IPS-15b (cell line): ENCODE measurements at regions not wholly inside any gene's neighbourhood (a gene's known extent, or its start where the extent isn't known, plus 50 kb on each side); places are given as distances from the start of the nearest gene placed in this dataset.
"Not testable (repeated sequence)": the region's sequence is repeated elsewhere in the genome, so short reads cannot be mapped to it uniquely, and the experiment has no call there.

Experiments
- H3K27me3 ChIP-seq: one replicate; pipeline ENCODE4 v1.6.1; 2013; ENCODE audit warnings: low read length; ENCODE audit not compliant: control insufficient read depth, insufficient read depth
- H3K36me3 ChIP-seq: one replicate; pipeline ENCODE4 v1.6.1; 2013; ENCODE audit warnings: low read length; ENCODE audit not compliant: control insufficient read depth, insufficient read depth
- H3K4me1 ChIP-seq: one replicate; pipeline ENCODE4 v1.6.1; 2013; ENCODE audit warnings: mild to moderate bottlenecking, low read length; ENCODE audit not compliant: control insufficient read depth, insufficient read depth
- H3K4me3 ChIP-seq: one replicate; pipeline ENCODE4 v1.5.1; 2013; ENCODE audit warnings: low read depth, low read length
- H3K9ac ChIP-seq: one replicate; pipeline ENCODE4 v1.6.1; 2013; ENCODE audit warnings: low read depth, mild to moderate bottlenecking, low read length
- H3K9me3 ChIP-seq: one replicate; pipeline ENCODE4 v1.6.1; 2013; ENCODE audit warnings: mild to moderate bottlenecking, low read length; ENCODE audit not compliant: control insufficient read depth, insufficient read depth

DNA sequence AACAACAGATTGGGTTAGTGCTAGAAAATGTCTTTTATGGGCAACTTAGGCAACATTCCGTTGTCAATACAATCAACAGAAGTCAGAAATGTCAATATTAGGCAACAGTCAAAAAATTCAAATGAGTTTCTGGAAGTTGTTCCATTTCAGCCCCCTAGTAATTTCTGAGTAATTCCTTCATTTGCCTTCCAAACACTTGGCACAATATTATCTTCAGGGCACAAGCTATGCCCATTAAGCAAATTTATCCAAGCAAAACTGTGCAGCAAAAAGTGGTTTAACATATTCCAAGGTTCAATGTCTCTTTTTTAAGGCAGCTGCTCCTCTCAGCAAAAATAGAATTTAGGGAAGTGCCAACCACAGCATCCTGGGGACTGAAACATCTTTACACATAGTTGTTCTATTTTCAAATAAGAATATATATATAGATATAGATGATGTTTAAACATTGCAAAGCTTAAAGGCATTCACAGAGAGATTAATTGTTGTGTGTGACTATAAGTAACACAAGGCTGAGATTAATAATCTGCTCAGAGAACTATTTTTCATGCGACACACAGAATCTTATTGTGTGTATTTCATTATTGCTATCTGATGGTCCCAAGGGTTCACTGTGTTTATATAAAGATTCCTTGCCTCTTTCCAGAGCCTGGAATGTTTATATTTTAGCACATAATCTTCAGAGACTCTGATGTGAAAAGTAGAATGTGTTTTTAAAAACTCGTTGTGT lies 75.2 kb upstream of the ADTRP start:
- H3K9me3 ChIP-seq, result no peaks in the 10 kb centered on the region
- no peaks in the 10 kb centered on the region for H3K27me3 ChIP-seq
- no peak overlapping the region for H3K4me3 ChIP-seq
- H3K36me3 ChIP-seq, result no peaks in the 10 kb centered on the region
- H3K4me1 ChIP-seq, result no peaks in the 10 kb centered on the region
- no peak overlapping the region for H3K9ac ChIP-seq

DNA sequence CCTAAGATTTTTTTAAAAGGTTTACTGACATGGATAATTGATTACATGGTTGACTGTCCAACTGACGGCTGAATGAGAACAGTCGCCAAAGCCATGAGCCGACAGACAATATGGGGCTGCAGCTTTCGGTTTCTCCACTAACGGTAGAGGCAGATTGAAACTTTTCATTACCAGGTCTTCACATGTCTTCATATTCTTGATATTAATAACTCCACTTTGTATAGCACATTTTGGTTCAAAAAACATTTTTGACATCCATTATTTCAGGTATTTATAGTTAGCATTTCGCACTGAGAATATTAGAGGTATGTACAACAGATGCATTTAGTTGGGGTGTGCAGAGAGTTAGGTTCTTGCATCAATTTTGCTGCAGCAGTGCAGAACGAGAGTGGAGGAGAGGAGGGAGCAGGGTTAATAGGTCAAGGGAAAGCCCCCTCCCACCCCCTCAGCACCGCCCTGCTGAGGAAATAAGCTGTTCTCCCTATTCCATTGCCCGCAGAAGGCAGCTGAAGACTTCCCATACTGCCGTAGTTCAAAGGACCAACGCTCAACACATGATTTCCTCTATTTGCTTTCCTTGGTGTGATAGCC lies 73.6 kb upstream of the ADTRP start:
- no peak overlapping the region for H3K4me3 ChIP-seq

DNA sequence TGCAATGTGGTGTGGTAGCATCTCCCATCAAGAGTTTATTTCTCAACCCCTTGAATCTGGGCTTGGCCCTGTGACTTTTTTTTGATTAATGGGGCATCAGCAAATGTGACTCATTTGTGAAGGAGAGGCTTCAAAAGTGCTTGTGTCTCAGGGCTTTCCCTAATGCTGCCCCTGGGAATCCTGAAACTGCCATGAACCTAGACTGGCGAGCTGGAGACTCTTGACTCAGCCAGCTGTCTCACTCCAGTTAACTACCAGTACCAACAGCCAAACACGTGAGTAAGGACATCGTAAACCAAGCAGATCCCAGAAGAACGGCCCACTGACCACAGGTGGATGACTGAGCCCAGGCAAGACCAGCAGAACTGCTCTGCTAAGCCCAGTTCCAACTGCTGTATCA lies 72.8 kb upstream of the ADTRP start:
- Histone ChIP-seq H3K4me3 (no peak overlapping the region), H3K27me3 (no peaks in the 10 kb centered on the region), H3K9ac (no peak overlapping the region), H3K36me3 (no peaks in the 10 kb centered on the region), H3K4me1 (no peaks in the 10 kb centered on the region), H3K9me3 (no peaks in the 10 kb centered on the region)

More for the DNA sequence above, 73.6 kb upstream of the ADTRP start:
- Histone ChIP-seq H3K36me3 (no peaks in the 10 kb centered on the region), H3K9ac (no peak overlapping the region), H3K4me1 (no peaks in the 10 kb centered on the region), H3K27me3 (no peaks in the 10 kb centered on the region), H3K9me3 (no peaks in the 10 kb centered on the region)

DNA sequence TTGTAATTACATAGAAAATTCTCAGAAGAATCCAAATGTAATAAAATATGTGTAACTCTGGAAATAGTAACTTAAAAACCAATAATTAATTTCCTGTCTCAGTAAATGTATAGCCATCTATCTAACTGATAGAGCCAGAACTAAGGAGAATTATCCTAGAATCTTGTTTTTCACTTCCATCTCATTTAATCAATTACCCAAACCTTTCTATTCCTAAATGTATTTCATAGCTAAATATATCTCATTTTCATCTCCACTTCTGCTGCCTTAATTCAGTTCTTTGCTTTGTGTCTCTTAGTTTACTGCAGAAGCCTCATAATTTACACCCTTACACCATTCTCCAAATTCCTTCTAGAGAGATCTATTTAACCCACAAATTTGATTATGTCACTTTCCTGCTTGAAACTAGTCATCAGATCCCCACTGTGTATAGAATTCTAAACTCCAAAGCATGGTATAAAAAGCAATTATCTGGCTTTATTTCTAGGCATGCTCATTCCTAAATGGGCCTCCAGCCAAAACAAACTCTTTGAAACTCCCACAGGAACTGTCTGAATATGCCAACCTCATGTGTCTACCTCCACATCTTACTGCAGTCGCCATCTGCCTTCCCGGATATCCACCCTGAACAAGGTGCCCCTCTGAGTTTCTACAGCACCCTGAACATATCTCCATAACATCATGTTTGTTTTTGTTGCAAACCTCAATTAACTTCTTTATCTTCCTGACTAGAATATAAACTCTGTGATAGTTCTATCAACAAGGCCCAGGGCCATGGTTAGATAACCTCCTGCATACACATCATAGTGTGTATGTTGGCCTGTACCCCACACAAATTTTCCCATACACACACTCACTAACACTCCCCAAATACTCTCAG lies 70.5 kb upstream of the ADTRP start:
- Histone ChIP-seq H3K4me3 (no peak overlapping the region), H3K9me3 (no peaks in the 10 kb centered on the region), H3K4me1 (no peaks in the 10 kb centered on the region), H3K27me3 (no peaks in the 10 kb centered on the region), H3K36me3 (no peaks in the 10 kb centered on the region), H3K9ac (no peak overlapping the region)

DNA sequence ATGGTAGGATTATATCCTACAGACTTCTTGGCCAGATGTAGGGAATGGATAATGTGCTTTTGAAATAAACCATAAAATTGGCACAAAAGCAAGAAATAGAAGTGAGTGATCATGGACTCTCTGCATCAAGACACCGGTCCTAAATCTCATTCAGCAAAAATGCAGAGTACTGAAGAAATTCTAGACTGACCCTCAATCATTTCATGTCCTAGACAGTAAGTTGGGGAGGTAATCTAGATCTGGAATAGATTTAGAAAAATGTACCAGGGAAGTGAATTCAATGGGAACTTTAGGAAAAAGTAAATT lies 69.7 kb upstream of the ADTRP start:
- H3K27me3 ChIP-seq, result no peaks in the 10 kb centered on the region
- H3K9me3 ChIP-seq, result no peaks in the 10 kb centered on the region
- no peak overlapping the region for H3K9ac ChIP-seq
- no peak overlapping the region for H3K4me3 ChIP-seq
- no peaks in the 10 kb centered on the region for H3K36me3 ChIP-seq
- no peaks in the 10 kb centered on the region for H3K4me1 ChIP-seq

DNA sequence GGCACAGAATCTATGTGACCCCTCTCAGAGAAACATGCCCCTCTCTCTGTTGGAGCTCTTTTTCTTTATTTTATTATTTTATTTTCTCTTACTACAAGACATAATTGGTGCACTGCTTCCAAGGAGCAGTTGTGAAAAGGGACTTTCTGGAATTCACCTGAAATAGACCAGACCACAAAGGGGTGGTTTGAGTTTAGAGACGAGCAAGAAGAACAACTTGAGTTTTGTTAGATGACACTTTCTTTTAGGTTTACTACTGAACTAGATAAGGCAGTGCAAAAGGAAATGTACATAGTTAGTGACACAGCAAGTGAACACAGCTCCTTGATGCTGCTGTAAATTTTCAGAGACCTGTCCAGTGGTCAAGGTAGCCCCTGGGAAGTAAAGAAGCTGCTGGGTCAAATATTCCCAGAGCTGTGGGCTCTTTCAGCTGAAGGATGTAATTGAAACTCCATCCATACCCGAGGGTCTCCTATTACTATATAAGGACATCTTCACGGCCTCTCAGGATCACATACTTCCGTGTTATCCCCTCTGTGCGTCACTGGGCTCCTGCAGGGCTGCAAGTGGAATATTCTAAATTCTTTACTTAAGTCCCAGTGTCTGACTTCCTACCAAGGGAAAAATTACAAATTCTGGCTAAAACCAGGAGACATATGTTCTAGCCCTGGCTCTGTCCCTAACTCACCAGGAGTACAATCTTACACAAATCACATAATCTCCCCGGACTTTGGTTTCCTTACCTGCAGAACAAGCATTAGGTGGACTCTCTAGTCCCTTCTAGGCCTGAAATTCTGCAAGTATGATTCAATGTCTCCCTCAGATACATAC lies 69.1 kb upstream of the ADTRP start:
- no peak overlapping the region for H3K4me3 ChIP-seq

DNA sequence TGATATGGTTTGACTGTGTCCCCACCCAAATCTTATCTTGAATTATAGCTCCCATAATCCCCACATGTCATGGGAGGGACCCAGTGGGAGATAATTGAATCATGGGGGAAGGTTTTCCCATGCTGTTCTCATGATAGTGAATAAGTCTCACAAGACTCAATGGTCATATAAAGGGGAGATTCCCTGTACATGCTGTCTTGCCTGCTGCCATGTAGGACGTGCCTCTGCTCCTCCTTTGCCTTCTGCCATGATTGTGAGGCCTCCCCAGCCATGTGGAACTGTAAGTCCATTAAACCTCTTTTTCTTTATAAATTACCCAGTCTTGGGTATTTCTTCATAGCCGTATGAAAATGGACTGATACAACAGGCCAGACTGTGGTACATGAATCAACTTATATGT lies 68.5 kb upstream of the ADTRP start:
- H3K27me3 ChIP-seq, H3K36me3 ChIP-seq, H3K9me3 ChIP-seq, H3K9ac ChIP-seq, H3K4me1 ChIP-seq, H3K4me3 ChIP-seq: not testable (repeated sequence)

More for the DNA sequence above, 69.1 kb upstream of the ADTRP start:
- Histone ChIP-seq H3K36me3 (no peaks in the 10 kb centered on the region), H3K27me3 (no peaks in the 10 kb centered on the region), H3K9me3 (no peaks in the 10 kb centered on the region), H3K9ac (no peak overlapping the region), H3K4me1 (no peaks in the 10 kb centered on the region)

DNA sequence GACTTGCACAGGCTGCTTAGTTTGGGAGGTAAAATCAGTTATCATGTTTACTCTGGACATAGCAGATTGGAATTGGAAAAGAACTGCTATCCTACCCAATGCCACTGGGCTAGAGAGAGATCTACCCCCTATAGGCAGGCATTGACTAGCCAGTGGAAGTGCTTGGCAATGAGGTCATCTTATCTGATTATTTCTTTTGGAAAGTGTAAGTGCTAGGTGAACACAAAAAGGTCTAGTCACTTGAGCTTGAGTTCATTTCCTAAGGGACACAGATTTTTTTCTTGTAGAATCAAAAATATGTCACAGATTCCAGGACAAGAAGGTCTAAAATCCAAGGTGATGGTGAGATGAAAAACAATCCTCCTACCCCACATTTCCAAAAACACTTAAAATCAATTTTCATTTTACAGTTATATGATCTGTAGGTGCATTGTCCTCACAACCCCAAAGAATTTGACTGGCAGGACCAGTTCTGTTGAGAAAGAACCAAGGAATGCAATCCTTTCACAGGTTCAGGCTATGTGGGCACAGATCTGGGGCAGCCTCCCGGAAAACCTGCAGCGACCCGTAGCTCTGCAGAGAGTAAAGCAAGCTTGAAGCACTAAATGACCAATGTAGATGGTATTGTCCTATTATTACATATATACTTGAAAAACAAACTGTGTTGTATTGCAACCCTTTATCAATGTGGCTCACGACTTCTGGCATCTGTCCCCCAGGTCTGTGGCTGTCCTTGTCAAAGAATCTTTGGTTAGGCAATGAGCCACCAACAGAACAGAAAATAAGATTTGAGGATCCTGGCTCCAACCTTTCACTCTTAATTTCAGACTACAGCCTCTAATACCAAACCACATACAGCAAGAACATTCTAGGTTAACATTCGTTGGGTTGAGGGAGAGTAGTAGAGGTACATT lies 67.3 kb upstream of the ADTRP start:
- Histone ChIP-seq H3K4me1 (no peaks in the 10 kb centered on the region), H3K36me3 (no peaks in the 10 kb centered on the region), H3K9me3 (no peaks in the 10 kb centered on the region), H3K27me3 (no peaks in the 10 kb centered on the region), H3K4me3 (no peak overlapping the region), H3K9ac (no peak overlapping the region)

DNA sequence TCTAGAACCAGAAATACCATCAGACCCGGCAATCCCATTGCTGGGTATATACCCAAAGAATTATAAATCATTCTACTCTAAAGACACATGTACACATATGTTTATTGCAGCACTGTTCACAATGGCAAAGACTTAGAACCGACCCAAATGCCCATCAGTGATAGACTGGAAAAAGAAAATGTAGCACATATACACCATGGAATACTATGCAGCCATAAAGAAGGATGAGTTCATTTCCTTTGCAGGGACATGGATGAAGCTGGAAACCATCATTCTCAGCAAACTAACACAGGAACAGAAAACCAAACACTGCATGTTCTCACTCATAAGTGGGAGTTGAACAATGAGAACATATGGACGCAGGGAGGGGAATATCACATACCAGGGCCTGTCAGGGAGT lies 64.2 kb upstream of the ADTRP start:
- not testable (repeated sequence) for H3K36me3 ChIP-seq, H3K4me3 ChIP-seq, H3K27me3 ChIP-seq, H3K9me3 ChIP-seq, H3K9ac ChIP-seq, H3K4me1 ChIP-seq

DNA sequence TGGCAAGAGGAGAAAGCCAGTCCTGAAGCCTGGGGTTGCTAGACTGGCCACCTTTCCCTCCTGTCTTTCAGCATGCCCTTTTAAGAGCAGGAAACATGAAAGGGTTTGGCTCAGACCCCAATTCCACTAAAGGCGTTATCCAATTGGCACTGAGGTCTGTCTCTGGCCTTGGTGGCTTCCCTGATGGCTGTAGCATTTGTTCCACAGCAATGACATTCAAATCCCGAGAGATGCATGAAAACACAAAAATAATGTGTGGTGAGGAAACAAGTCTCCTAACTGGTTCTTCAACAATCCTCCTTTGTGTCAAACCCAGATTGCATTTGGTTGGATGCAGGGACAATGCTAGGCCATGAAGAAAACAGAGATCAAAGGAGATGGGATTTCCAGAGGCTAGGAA lies 56.5 kb upstream of the ADTRP start:
- H3K4me1 ChIP-seq, result peaks cover 5% of the 10 kb centered on the region

More for the DNA sequence above, 56.5 kb upstream of the ADTRP start:
- H3K36me3 ChIP-seq, result no peaks in the 10 kb centered on the region
- no peak overlapping the region for H3K4me3 ChIP-seq
- H3K9me3 ChIP-seq, result no peaks in the 10 kb centered on the region
- H3K27me3 ChIP-seq, result no peaks in the 10 kb centered on the region
- no peak overlapping the region for H3K9ac ChIP-seq
